ENCODE measurements at regions not wholly inside any gene's neighbourhood (a gene's known extent, or its start where the extent isn't known, plus 50 kb on each side); places are given as distances from the start of the nearest gene placed in this dataset.

- no peak for DNase-seq
Measured at GRCh38 chr5:91240175-91240574, 142.9 kb downstream of the ARRDC3 start.

GRCh38 chr5:91235271-91235694 is 147.8 kb downstream of the ARRDC3 start:
- no peak for DNase-seq

- DNase-seq = no peak
Measured at GRCh38 chr5:91232523-91232922, 150.6 kb downstream of the ARRDC3 start.

GRCh38 chr5:91229031-91229727 is 153.9 kb downstream of the ARRDC3 start:
- DNase-seq = no peak

GRCh38 chr5:91228188-91228587 is 154.9 kb downstream of the ARRDC3 start:
- no peak for DNase-seq

- peak; percentile 41 for DNase-seq
Measured at GRCh38 chr5:91225848-91226686, 157.1 kb downstream of the ARRDC3 start.

- no peak for DNase-seq
Measured at GRCh38 chr5:91224969-91225368, 158.1 kb downstream of the ARRDC3 start.

- DNase-seq = no peak
Measured at GRCh38 chr5:91224456-91224855, 158.7 kb downstream of the ARRDC3 start.

- DNase-seq = no peak
Measured at GRCh38 chr5:91223886-91224285, 159.2 kb downstream of the ARRDC3 start.

GRCh38 chr5:91222482-91222881 is 160.6 kb downstream of the ARRDC3 start:
- no peak for DNase-seq

- DNase-seq = no peak
Measured at GRCh38 chr5:91221917-91222316, 161.2 kb downstream of the ARRDC3 start.

- peak; percentile 23 for DNase-seq
Measured at GRCh38 chr5:91219803-91220371, 163.2 kb downstream of the ARRDC3 start.

- no peak for DNase-seq
Measured at GRCh38 chr5:91219091-91219802, 163.9 kb downstream of the ARRDC3 start.

GRCh38 chr5:91217859-91218258 is 165.3 kb downstream of the ARRDC3 start:
- no peak for DNase-seq

GRCh38 chr5:91214571-91214970 is 168.5 kb downstream of the ARRDC3 start:
- no peak for DNase-seq
